ENCODE measurements at regions not wholly inside any gene's neighbourhood (a gene's known extent, or its start where the extent isn't known, plus 50 kb on each side); places are given as distances from the start of the nearest gene placed in this dataset.

- no peak for DNase-seq (ENCODE audit: low read depth in 2 of 2)
These were observed 183.1 kb downstream of the CYLD start for GRCh38 chr16:50924759-50925545.

- no peak for DNase-seq (ENCODE audit: low read depth in 2 of 2)
These were observed 176.2 kb downstream of the CYLD start for GRCh38 chr16:50917950-50918703.

DNA sequence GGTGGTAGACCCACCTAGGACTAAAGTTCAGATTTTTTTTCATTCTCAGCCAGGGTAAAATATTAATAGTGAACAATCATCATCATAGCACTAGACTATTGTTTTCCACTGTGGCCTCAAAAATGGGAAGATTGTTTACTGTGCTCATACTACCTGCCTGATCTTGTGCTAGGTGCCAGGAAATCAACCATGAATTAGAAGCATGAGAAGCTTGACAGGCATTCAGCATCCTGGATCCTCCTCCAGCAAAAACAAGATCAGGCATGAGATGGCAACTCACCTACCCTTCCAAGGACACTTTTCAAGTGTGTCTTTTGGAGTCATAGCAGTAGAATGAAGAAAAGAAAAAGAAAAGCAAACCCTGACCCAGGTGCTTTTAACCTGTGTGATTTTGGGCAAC lies 174.2 kb downstream of the CYLD start:
- no peak for DNase-seq (ENCODE audit: low read depth in 2 of 2)

- DNase-seq (ENCODE audit: low read depth in 2 of 2) = no peak
These were observed 173.2 kb downstream of the CYLD start for GRCh38 chr16:50915120-50915519.

GRCh38 chr16:50910736-50911100 lies 168.8 kb downstream of the CYLD start:
- DNase-seq (ENCODE audit: low read depth in 2 of 2) = no peak

DNA sequence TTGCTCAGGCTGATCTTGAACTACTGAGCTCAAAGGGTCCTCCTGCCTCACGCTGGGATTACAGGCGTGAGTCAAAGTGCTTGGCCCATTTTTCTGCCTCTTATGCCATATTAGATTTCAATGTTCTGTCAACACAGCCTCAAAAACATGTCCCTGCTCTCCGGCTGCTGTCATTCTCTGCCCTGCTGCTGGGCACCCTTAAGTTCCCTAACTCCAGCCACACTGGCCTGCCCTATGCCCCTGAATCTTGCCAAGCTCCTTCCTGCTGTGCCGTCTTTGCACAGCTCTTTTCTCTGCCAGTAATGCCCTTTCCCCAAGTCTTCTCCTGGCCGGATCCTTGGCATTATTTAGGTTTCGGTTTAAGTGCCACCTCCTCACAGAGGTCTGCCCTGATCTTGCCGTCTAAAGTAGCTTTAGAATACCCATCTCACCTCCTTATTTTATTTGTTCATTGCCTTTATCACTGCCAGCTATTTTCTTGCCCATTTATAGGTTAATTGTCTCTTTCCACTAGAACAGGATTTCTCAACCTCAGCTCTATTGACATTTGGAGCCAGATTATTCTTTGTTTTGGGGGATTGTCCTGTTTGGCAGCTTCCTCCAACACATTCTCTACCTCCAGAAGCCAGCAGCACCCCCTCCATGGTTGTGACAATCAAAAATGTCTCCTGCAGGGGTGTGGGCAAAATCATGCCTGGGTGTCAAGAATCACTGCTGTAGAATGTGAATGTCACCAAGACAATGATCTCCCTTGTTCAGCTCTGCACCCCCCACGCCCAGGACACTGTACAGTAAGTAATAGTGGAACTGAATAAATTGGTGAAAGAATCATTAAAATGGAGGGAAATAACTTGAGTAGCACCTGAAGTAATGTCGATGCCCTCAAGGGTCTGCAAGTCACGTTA lies 168.2 kb downstream of the CYLD start:
- DNase-seq (ENCODE audit: low read depth in 2 of 2) = no peak

DNA sequence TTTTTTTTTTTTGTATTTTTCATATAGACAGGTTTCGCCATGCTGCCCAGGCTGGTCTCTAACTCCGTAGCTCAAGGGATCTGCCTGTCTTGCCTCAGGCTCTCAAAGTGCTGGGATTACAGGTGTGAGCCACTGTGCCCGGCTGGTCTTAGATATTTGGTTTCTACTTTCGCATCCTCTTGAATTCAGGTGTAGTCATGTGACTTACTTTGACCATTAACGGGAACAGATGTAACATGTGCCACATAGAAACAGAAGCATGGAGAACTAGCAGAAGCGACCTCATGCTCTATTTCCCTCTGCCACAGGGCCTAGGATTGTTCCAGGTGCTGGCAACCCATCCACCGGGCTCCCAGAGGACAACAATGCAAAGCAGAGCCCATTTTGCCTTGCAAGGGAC lies 166.6 kb downstream of the CYLD start:
- no peak for DNase-seq (ENCODE audit: low read depth in 2 of 2)

GRCh38 chr16:50906454-50906853 lies 164.6 kb downstream of the CYLD start:
- no peak for DNase-seq (ENCODE audit: low read depth in 2 of 2)

DNA sequence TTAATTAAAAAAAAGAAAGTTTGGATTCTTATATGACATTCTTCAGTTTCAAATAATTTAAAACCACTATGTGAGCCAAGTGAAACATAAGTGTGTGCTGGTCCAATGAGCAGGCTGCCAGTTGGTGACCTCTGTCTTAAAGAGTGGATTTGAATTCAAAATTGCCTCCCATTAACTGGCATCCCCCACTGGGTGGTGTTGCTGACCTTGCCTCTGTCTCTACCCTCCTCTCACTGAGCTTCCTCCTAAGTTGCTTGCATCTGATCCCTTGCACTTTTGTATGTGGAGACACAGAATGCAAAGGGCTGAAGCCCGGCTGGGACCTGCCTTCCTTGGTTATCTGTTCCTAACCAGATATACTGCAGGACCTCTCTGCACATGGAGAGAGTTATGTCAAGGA lies 160.6 kb downstream of the CYLD start:
- no peak for DNase-seq (ENCODE audit: low read depth in 2 of 2)

GRCh38 chr16:50901062-50901461 lies 159.2 kb downstream of the CYLD start:
- no peak for DNase-seq (ENCODE audit: low read depth in 2 of 2)

DNA sequence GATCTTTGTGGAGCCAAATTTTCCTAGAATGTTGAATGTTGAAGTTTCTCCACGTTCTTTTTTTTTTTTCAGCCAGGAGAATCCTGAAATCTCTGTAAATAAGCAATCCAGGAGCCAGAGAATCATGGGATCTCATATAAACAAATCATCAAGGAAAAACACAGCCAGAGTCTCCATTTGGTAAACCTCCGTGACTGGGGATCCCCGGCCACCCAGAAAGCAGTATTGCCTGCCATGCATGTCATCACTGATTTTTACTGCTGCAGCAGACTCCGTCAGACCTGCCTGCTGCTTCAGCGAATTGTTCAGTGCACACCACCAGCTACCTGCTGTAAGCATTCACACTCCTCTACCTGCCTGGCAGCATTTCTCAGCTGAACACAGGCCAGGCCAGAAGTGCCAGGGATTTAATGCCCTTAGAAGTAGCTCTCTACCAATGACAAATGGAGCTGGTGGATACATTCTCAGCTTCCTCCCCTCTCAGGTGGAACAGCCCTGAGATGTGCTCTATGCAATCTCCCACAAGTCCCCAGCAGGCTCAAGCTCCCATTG lies 158.6 kb downstream of the CYLD start:
- DNase-seq (ENCODE audit: low read depth in 2 of 2) = no peak

- no peak for DNase-seq (ENCODE audit: low read depth in 2 of 2)
These were observed 158.1 kb downstream of the CYLD start for GRCh38 chr16:50899951-50900350.

- DNase-seq (ENCODE audit: low read depth in 2 of 2) = no peak
These were observed 147.9 kb downstream of the CYLD start for GRCh38 chr16:50889746-50890145.

DNA sequence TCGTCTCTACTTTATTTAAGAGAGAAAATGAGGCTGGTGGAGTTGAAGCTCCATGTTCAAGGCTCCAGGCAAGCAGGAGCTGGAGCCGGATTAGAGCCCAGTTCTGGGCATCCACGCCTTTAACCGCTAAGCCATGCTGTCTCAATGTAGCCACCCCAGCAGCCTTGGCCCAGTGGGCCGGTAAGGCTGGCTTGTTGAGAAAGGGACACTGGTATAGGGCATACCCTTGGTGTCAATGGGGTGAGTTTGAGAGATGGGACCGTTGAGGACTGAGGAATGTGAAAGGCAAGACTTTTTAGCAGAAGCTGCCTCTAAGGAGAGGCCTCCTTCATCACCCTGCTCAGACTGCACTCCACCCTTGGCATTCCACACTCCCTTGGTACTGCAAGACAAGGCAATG lies 147.4 kb downstream of the CYLD start:
- no peak for DNase-seq (ENCODE audit: low read depth in 2 of 2)

DNA sequence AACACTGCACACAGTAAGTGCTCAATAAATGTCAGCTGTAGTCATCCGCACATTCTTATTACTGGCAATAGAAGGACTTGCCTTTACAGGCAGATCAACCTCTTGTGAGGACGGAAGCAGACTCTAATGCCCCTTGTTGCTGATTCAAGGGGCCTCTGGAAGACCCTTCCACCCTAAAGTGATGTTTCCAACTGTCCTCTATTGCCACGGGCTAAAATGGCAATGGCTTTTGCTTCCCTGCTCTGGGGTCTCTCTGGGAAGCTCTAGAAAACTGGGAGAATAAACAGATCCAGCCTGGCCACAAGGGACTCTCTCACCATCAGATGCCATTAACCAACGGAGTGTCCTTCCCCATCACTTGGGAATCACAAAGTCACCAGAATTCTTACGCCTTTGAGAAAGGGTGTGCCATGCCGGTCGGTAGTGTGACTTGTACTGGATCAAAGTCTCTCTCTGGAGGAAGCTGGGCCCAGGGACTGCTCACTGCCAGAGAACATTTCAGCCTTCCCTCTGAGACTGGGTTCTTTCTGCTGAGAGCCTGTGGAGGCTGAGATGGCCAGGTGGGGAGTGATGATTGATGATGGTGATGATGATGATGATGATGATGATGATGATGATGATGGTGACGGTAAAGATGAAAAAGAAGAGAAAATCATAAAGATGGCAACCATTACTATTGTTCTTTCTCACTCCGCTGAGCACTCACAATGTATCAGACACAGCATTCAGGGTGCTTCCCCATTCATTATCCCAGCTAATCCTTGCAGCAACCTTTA lies 146.8 kb downstream of the CYLD start:
- no peak for DNase-seq (ENCODE audit: low read depth in 2 of 2)

GRCh38 chr16:50887500-50888298 lies 145.8 kb downstream of the CYLD start:
- DNase-seq (ENCODE audit: low read depth in 2 of 2) = no peak

GRCh38 chr16:50884066-50884860 lies 142.4 kb downstream of the CYLD start:
- no peak for DNase-seq (ENCODE audit: low read depth in 2 of 2)

GRCh38 chr16:50881956-50882355 lies 140.1 kb downstream of the CYLD start:
- DNase-seq (ENCODE audit: low read depth in 2 of 2) = no peak

- DNase-seq (ENCODE audit: low read depth in 2 of 2) = no peak
These were observed 139.5 kb downstream of the CYLD start for GRCh38 chr16:50881331-50881830.
